Progenitor cell of endocrine pancreas (in vitro differentiated cells): ENCODE measurements at regions not wholly inside any gene's neighbourhood (a gene's known extent, or its start where the extent isn't known, plus 50 kb on each side); places are given as distances from the start of the nearest gene placed in this dataset.
"Not testable (repeated sequence)": the region's sequence is repeated elsewhere in the genome, so short reads cannot be mapped to it uniquely, and the experiment has no call there.

Experiments
- DNase-seq: peaks from one replicate; pipeline ENCODE4 v3.0.0; 2021; ENCODE audit warnings: low spot score; ENCODE audit not compliant: unreplicated experiment
- H3K27ac Mint-ChIP-seq: 2 replicates; pipeline ENCODE4 v1.8.0; 2021; ENCODE audit warnings: mild to moderate bottlenecking, moderate library complexity, mixed read lengths
- H3K27me3 Mint-ChIP-seq: 2 replicates; pipeline ENCODE4 v1.8.0; 2021; ENCODE audit warnings: mixed read lengths
- H3K36me3 Mint-ChIP-seq: 2 replicates; pipeline ENCODE4 v1.8.0; 2022; ENCODE audit warnings: mixed read lengths; ENCODE audit not compliant: insufficient read depth
- H3K4me1 Mint-ChIP-seq: 2 replicates; pipeline ENCODE4 v1.8.0; 2021; ENCODE audit warnings: low read depth, mixed read lengths
- H3K4me3 Mint-ChIP-seq: 2 replicates; pipeline ENCODE4 v1.8.0; 2021; ENCODE audit warnings: low read depth, mild to moderate bottlenecking, moderate library complexity, mixed read lengths
- H3K9me3 Mint-ChIP-seq: 2 replicates; pipeline ENCODE4 v1.8.0; 2021; ENCODE audit warnings: low read depth, mixed read lengths
- TF ChIP-seq, protein P1 (sequence below): fragments of 200-600 bp; sonication (generic); IDR thresholded peaks from one replicate; pipeline ENCODE4 v1.5.0; 2021; ENCODE audit warnings: antibody characterized with exemption, mild to moderate bottlenecking; ENCODE audit not compliant: unreplicated experiment

DNA sequence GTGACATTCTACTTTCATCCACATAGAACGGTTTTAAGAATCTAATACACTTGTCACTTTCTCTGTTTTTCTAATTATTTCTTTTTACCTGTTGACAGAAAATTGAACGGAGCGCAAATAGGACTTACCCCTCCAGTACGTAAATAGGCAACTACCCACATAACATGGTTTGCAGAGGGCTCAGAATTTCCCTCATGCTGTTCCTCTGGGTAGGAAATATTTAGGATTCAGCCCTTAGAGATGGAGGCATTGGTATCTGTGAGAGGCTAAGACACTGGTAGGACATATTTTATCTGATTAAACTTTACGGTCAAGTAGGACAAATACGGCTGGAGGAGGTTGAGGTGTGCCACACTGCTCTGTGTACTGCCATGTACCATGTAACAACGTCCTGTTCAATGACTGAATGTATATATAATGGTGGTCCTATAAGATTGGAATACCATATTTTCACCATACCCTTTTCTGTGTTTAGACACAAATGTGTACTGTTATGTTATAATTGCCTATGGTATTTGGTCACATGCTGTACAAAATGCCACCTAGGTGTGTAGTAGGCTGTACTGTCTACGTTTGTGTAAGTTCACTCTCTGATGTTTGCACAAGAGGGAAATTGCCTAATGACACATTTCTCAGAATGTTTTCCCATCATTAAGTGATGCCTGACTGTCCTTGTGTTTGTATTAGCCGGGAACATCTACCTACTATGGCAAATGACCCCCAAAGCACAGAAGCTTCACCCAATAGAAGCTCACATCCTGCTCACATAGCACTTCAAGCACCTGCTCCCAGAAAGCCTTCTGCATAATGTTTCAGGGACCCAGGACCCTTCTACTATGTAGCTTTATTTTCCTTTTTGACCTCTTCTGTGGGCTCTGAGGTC lies 429.4 kb upstream of the AKR1E2 start:
- TF ChIP-seq, protein P1, sequence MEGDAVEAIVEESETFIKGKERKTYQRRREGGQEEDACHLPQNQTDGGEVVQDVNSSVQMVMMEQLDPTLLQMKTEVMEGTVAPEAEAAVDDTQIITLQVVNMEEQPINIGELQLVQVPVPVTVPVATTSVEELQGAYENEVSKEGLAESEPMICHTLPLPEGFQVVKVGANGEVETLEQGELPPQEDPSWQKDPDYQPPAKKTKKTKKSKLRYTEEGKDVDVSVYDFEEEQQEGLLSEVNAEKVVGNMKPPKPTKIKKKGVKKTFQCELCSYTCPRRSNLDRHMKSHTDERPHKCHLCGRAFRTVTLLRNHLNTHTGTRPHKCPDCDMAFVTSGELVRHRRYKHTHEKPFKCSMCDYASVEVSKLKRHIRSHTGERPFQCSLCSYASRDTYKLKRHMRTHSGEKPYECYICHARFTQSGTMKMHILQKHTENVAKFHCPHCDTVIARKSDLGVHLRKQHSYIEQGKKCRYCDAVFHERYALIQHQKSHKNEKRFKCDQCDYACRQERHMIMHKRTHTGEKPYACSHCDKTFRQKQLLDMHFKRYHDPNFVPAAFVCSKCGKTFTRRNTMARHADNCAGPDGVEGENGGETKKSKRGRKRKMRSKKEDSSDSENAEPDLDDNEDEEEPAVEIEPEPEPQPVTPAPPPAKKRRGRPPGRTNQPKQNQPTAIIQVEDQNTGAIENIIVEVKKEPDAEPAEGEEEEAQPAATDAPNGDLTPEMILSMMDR: no peak
- Mint-ChIP-seq H3K9me3 (no peaks in the 10 kb centered on the region), H3K36me3 (no peaks in the 10 kb centered on the region), H3K4me3 (no peak overlapping the region), H3K27ac (no peak overlapping the region), H3K4me1 (no peaks in the 10 kb centered on the region), H3K27me3 (no peaks in the 10 kb centered on the region)
- DNase-seq: no peak

DNA sequence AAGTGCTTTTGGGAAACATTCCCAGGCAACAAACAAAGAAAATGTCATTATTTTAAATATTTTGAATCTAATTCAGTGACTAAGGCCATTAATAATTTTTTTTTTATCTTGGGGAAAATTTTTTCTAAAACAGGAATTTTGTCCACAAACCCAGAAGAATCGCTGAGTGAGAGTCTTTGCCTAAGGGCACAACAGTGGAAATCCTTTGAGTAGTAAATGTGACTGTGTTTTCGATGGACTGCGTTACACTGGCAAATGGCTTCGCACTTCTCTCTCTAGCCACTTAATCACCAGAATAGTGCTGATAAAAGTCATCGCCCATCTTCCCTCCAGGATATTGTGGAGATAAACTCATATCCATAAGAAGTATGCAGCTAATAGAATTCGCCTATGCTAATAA lies 430.3 kb upstream of the AKR1E2 start:
- no peaks in the 10 kb centered on the region for H3K4me1 Mint-ChIP-seq
- no peak for DNase-seq
- no peaks in the 10 kb centered on the region for H3K27me3 Mint-ChIP-seq
- H3K4me3 Mint-ChIP-seq: no peak overlapping the region
- no peak overlapping the region for H3K27ac Mint-ChIP-seq
- TF ChIP-seq, protein P1: no peak
- no peaks in the 10 kb centered on the region for H3K9me3 Mint-ChIP-seq
- H3K36me3 Mint-ChIP-seq: no peaks in the 10 kb centered on the region

DNA sequence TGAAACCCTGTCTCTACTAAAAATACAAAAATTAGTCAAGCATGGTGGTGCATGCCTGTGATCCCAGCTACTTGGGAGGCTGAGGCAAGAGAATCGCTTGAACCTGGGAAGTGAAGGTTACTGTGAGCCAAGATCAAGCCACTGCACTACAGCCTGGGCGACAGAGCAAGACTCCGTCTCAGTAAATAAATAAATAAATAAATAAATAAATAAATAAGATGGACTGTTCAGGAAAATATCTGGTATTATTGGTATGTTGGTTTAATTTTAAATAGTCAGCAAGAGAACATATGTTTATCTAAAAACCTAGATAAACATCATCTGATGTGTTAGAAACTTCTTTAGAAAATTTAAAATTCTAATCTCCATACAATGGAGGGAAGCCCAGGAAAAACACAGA lies 431.6 kb upstream of the AKR1E2 start:
- H3K36me3 Mint-ChIP-seq, H3K9me3 Mint-ChIP-seq, H3K27ac Mint-ChIP-seq: not testable (repeated sequence)

DNA sequence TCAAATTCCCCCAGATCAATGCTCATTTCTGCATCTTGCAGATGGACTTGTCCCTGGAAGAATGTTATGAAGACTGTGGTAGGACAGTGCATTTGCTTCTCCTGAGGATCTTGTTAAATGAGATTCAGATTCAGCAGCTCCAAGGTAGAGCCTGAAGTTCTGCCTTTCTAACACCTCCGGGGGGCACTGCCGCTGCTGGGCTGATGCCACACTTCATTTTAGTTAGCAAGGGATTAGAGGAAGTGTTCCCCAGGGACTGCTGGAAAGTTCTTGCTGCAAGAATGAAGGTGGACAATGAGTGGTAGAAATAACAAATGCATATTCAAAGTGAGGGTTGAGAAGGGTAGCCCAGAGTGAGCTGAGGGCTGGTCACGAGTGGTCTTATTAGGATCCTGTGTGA lies 434.3 kb upstream of the AKR1E2 start:
- H3K4me3 Mint-ChIP-seq: no peak overlapping the region
- DNase-seq: no peak
- H3K4me1 Mint-ChIP-seq: no peaks in the 10 kb centered on the region
- H3K27me3 Mint-ChIP-seq: no peaks in the 10 kb centered on the region
- no peaks in the 10 kb centered on the region for H3K36me3 Mint-ChIP-seq
- no peak overlapping the region for H3K27ac Mint-ChIP-seq
- H3K9me3 Mint-ChIP-seq: no peaks in the 10 kb centered on the region
- TF ChIP-seq, protein P1: no peak

More for the DNA sequence above, 431.6 kb upstream of the AKR1E2 start:
- H3K27me3 Mint-ChIP-seq, H3K4me1 Mint-ChIP-seq, H3K4me3 Mint-ChIP-seq, DNase-seq: not testable (repeated sequence)

DNA sequence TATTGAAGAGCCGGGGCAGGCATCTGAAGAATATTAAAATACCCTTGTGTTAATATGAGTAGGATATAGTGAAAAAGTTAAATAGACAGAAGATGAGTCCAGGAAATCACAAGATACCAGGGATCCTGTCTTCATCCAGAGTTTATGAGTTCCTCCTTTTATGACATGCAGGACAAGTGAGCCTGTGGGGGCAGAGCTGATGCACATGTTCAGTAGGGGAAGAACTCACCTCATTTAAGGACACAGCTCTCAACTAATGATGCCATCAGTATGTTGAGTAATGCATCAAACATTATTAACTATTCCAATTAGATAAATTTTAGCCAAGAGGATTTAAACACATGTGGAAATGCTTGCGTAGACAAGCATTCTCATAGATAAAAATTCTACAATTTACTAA lies 435.8 kb upstream of the AKR1E2 start:
- no peaks in the 10 kb centered on the region for H3K27me3 Mint-ChIP-seq
- H3K9me3 Mint-ChIP-seq: no peaks in the 10 kb centered on the region
- no peak for DNase-seq
- no peak overlapping the region for H3K4me3 Mint-ChIP-seq
- H3K27ac Mint-ChIP-seq: no peak overlapping the region
- H3K4me1 Mint-ChIP-seq: no peaks in the 10 kb centered on the region
- TF ChIP-seq, protein P1: no peak
- no peaks in the 10 kb centered on the region for H3K36me3 Mint-ChIP-seq

DNA sequence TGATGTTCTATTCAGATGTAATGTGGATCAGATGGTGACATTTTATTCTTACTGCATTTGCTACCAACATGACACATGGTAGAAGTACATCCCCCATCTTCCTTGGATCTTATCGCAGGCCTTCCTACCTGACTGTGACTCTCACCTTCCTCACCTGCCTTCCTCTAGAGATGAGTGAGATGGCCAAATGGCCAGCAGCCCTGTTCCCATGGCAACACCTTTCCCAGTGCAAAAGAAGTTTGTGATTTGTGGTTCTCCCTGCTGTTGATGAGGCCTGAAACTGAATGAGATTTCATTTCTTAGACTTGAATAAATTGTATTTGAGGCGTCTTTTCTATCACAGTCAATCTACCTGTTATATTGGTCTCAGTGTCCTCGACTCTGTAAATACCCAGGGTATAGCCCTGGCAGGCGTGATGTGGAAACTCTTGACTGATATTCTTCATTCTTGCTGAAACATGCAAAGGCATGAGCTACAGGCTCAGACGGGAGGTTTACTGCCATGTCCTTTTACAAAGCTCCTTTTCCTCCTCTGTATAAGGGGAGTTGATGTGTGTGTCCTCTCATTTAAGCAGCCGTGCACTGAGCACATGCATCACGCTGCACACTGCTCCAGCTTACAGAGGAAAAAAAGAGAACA lies 440.7 kb upstream of the AKR1E2 start:
- Mint-ChIP-seq H3K36me3 (no peaks in the 10 kb centered on the region), H3K4me1 (no peaks in the 10 kb centered on the region), H3K4me3 (no peak overlapping the region), H3K27ac (no peak overlapping the region), H3K9me3 (no peaks in the 10 kb centered on the region), H3K27me3 (no peaks in the 10 kb centered on the region)
- no peak for DNase-seq
- TF ChIP-seq, protein P1: no peak
